ENCODE measurements at regions not wholly inside any gene's neighbourhood (a gene's known extent, or its start where the extent isn't known, plus 50 kb on each side); places are given as distances from the start of the nearest gene placed in this dataset.

- no peak for ATAC-seq
- Mint-ChIP-seq H3K27ac (no peak overlapping the region), H3K27me3 (ENCODE audit: low read depth in 2 of 2) (peaks cover 4 to 16% of the 10 kb centered on the region in 2 donors), H3K36me3 (no peaks in the 10 kb centered on the region), H3K9me3 (no peaks in the 10 kb centered on the region), H3K4me3 (no peak overlapping the region), H3K4me1 (no peaks in the 10 kb centered on the region)
- no peak overlapping the region for H3K27ac ChIP-seq (ENCODE audit: low read length)
- no peaks in the 10 kb centered on the region for H3K36me3 ChIP-seq (ENCODE audit: control insufficient read depth, insufficient read depth, low read length)
- no peaks in the 10 kb centered on the region for H3K4me1 ChIP-seq (ENCODE audit: control insufficient read depth, insufficient read depth, low read length)
- no peak overlapping the region for H3K4me3 ChIP-seq (ENCODE audit: low read length)
- intact Hi-C loops (cut with micrococcal nuclease) = no loop called here
- no peak for TF ChIP-seq CTCF (IDR thresholded peaks at IDR 0.05)
- DNase-seq = no peak
- H3K27me3 ChIP-seq (ENCODE audit: control insufficient read depth, insufficient read depth, low read length) = no peaks in the 10 kb centered on the region
- no peaks in the 10 kb centered on the region for H3K9me3 ChIP-seq (ENCODE audit: control insufficient read depth, insufficient read depth, low read length)
- WGBS (ENCODE audit: insufficient coverage) = 90% methylated on average over 5 of the region's 5 CpGs
Measured at GRCh38 chr9:7375013-7375511, 424.5 kb downstream of the DMAC1 start.

GRCh38 chr9:7370988-7371387 lies 428.6 kb downstream of the DMAC1 start:
- Histone ChIP-seq H3K4me1 (ENCODE audit: control insufficient read depth, insufficient read depth, low read length) (no peaks in the 10 kb centered on the region), H3K27me3 (ENCODE audit: control insufficient read depth, insufficient read depth, low read length) (no peaks in the 10 kb centered on the region), H3K4me3 (ENCODE audit: low read length) (no peak overlapping the region), H3K27ac (ENCODE audit: low read length) (no peak overlapping the region), H3K36me3 (ENCODE audit: control insufficient read depth, insufficient read depth, low read length) (no peaks in the 10 kb centered on the region), H3K9me3 (ENCODE audit: control insufficient read depth, insufficient read depth, low read length) (no peaks in the 10 kb centered on the region)
- DNase-seq (no peak), ATAC-seq (no peak)
- 86% methylated on average over 3 of the region's 3 CpGs for WGBS (ENCODE audit: insufficient coverage)
- H3K27me3 Mint-ChIP-seq (ENCODE audit: low read depth in 2 of 2) = peaks cover 0 to 5% of the 10 kb centered on the region in 2 donors
- H3K4me3 Mint-ChIP-seq = no peak overlapping the region
- TF ChIP-seq CTCF (IDR thresholded peaks at IDR 0.05) = no peak
- no peaks in the 10 kb centered on the region for H3K36me3 Mint-ChIP-seq
- intact Hi-C loops (cut with micrococcal nuclease) = no loop called here
- H3K4me1 Mint-ChIP-seq = no peaks in the 10 kb centered on the region
- no peaks in the 10 kb centered on the region for H3K9me3 Mint-ChIP-seq
- no peak overlapping the region for H3K27ac Mint-ChIP-seq

GRCh38 chr9:7370381-7370780 lies 429.2 kb downstream of the DMAC1 start:
- no peaks in the 10 kb centered on the region for H3K4me1 ChIP-seq (ENCODE audit: control insufficient read depth, insufficient read depth, low read length)
- DNase-seq (no peak), ATAC-seq (no peak)
- Mint-ChIP-seq H3K4me1 (no peaks in the 10 kb centered on the region), H3K36me3 (no peaks in the 10 kb centered on the region), H3K4me3 (no peak overlapping the region), H3K9me3 (no peaks in the 10 kb centered on the region), H3K27me3 (ENCODE audit: low read depth in 2 of 2) (peaks cover 0 to 6% of the 10 kb centered on the region in 2 donors), H3K27ac (no peak overlapping the region)
- no peak for TF ChIP-seq CTCF (IDR thresholded peaks at IDR 0.05)
- no peaks in the 10 kb centered on the region for H3K27me3 ChIP-seq (ENCODE audit: control insufficient read depth, insufficient read depth, low read length)
- H3K36me3 ChIP-seq (ENCODE audit: control insufficient read depth, insufficient read depth, low read length) = no peaks in the 10 kb centered on the region
- 95% methylated on average over 2 of the region's 2 CpGs for WGBS (ENCODE audit: insufficient coverage)
- intact Hi-C loops (cut with micrococcal nuclease) = no loop called here
- no peak overlapping the region for H3K27ac ChIP-seq (ENCODE audit: low read length)
- H3K4me3 ChIP-seq (ENCODE audit: low read length) = no peak overlapping the region
- H3K9me3 ChIP-seq (ENCODE audit: control insufficient read depth, insufficient read depth, low read length) = no peaks in the 10 kb centered on the region

GRCh38 chr9:7369384-7369821 lies 430.2 kb downstream of the DMAC1 start:
- H3K4me1 Mint-ChIP-seq = no peaks in the 10 kb centered on the region
- no peak for DNase-seq
- H3K4me1 ChIP-seq (ENCODE audit: control insufficient read depth, insufficient read depth, low read length) = no peaks in the 10 kb centered on the region
- no peaks in the 10 kb centered on the region for H3K9me3 ChIP-seq (ENCODE audit: control insufficient read depth, insufficient read depth, low read length)
- H3K27me3 Mint-ChIP-seq (ENCODE audit: low read depth in 2 of 2) = peaks cover 0 to 6% of the 10 kb centered on the region in 2 donors
- no peak overlapping the region for H3K27ac Mint-ChIP-seq
- WGBS (ENCODE audit: insufficient coverage) = 96% methylated on average over 2 of the region's 2 CpGs
- no peak overlapping the region for H3K27ac ChIP-seq (ENCODE audit: low read length)
- no peak overlapping the region for H3K4me3 ChIP-seq (ENCODE audit: low read length)
- H3K9me3 Mint-ChIP-seq = no peaks in the 10 kb centered on the region
- no peaks in the 10 kb centered on the region for H3K36me3 ChIP-seq (ENCODE audit: control insufficient read depth, insufficient read depth, low read length)
- no peak for TF ChIP-seq CTCF (IDR thresholded peaks at IDR 0.05)
- H3K4me3 Mint-ChIP-seq = no peak overlapping the region
- intact Hi-C loops (cut with micrococcal nuclease) = no loop called here
- no peaks in the 10 kb centered on the region for H3K36me3 Mint-ChIP-seq
- H3K27me3 ChIP-seq (ENCODE audit: control insufficient read depth, insufficient read depth, low read length) = no peaks in the 10 kb centered on the region
- ATAC-seq = no peak
